HCT116 (cell line): ENCODE measurements at regions not wholly inside any gene's neighbourhood (a gene's known extent, or its start where the extent isn't known, plus 50 kb on each side); places are given as distances from the start of the nearest gene placed in this dataset.

ENCODE experiments used
- CTCF ChIP-seq, 3 experiments: fragments of 200-600 bp in 1 of 3; sonication (generic) in 1 of 3; IDR thresholded peaks in 2 of 3; conservative IDR thresholded peaks in 1 of 3; 2 replicates each; pipeline ENCODE4 v1.5.1; 2012 to 2017; ENCODE audit warnings: low read depth in 2 of 3, low read length in 2 of 3, antibody characterized with exemption in 1 of 3, borderline replicate concordance in 1 of 3, control low read depth in 1 of 3, mild to moderate bottlenecking in 1 of 3, mixed read lengths in 1 of 3, mixed run types in 1 of 3, moderate library complexity in 1 of 3; ENCODE audit not compliant: insufficient read depth in 1 of 3
- FOSL1 ChIP-seq: IDR thresholded peaks from 2 replicates; pipeline ENCODE4 v1.6.1; 2012; ENCODE audit warnings: low read depth
- MAX ChIP-seq: IDR thresholded peaks from 2 replicates; pipeline ENCODE4 v1.6.1; 2012

- TF ChIP-seq CTCF (IDR thresholded peaks at IDR 0.05 in 2 of 3, conservative IDR thresholded peaks at IDR 0.05 in 1 of 3; ENCODE audit: borderline replicate concordance in 1 of 3, insufficient read depth in 1 of 3, low read depth in 2 of 3, low read length in 2 of 3) (no peak), MAX (no peak), FOSL1 (no peak)
These were observed 66.7 kb upstream of the XCR1 start for GRCh38 chr3:46093966-46094365.
